HT-29 (cell line): ENCODE measurements at regions not wholly inside any gene's neighbourhood (a gene's known extent, or its start where the extent isn't known, plus 50 kb on each side); places are given as distances from the start of the nearest gene placed in this dataset.
A peak's percentile ranks its signal among the peaks of the same experiment; 100 is the strongest.

Experiments
- DNase-seq: peaks from one replicate; pipeline ENCODE4 v3.0.0-alpha.2; 2015; ENCODE audit warnings: low spot score

DNA sequence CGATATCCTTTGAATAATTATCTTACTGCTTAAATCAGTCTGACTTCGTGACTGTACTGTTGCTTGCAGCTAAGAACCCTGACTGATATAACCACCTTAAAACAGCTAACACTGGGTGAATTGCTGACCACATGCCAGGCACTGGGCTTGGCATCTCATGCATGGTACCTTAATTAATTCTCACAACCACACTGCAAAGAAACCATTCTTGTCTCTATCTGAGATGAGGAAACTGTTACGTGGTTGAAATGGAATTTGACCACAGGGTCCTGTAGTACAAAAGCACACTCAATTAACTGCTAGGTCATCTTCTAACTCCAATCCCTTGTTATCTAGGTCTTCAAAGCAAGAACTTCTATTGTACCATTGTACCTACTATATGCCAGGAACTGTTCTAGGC lies 92.7 kb upstream of the PRICKLE2 start:
- DNase-seq: no peak

DNA sequence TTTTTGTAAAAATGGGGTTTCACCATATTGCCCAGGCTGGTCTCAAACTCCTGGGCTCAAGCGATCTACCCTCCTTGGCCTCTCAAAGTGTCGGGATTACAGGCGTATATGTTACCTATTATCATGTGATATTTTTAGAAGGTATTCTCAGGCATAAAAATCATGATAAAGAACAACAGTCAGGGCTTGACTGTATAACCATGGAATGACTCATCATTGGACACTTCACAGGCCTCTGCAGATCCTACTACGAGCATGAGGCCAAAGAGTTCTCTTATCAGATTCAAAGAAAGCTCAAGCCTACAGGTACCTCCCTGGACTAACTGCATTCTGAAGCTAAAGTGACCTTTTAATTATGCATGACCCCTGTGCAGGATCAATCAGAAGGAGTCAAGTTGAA lies 91.7 kb upstream of the PRICKLE2 start:
- DNase-seq: peak; percentile 7

DNA sequence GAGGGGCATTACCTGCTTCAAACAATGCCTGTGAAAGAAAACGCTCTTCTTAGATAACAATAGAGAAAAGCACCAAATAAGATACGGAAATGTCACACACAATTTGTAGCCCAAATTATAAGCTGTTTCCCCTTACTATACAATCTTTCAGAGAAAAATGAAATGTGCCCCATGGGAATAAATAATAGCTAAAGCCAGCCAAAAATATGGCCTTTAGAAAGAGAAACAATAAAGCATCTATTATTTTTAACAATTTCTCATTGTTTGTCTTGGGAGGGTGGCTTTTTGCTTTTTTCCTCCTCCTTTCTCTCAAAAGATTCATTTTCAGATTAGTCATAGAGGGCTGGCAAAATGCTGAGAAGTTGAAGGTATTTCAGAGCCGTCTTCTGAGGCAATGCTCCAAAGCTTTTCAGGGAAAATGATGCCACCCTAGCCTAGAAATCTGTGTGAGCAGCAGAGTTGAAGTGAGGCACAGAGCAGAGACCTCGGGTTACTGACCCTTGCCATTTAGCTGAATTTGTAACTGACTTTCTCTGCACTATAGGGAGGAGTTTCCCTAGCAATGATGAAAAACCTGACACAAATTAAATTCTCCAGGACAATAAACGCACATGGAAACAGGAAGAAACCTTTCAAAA lies 86.3 kb upstream of the PRICKLE2 start:
- no peak for DNase-seq

DNA sequence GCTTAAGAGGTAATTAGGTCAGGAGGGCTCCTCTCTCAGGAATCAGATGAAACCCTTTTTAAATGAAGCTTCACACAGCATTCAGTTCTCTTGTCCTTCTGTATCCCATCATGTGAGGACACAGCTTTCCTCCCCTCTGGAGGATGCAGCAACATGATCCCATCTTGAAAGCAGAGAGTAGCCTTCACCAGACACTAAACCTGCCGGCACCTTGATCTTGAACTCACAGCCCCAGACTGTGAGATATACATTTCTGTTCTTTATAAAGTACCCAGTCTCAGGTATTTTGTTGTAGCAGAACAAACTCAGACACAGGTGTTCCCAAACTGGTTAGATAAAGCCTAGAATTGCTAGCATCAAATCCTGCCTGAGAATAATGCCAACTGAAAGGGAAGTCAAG lies 83.7 kb upstream of the PRICKLE2 start:
- no peak for DNase-seq

DNA sequence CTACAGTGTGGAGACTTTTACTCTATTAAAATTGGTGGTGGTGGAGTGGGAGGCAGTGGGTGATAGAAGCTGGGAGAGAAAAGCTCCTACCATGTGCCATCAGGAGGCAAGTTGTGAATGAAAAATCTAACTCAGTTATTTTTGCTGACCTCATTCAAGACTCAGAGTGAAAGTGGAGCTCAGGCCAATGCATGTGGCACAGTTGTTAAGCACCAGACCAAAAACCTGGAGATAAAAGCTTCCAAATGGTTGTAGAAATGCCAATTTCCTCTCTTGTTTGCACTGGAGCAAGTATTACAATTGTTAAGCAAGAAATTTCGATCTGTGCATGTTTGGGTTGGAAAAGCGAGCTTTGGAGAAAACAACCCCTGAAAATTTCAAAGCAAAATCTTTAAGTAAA lies 81.5 kb upstream of the PRICKLE2 start:
- no peak for DNase-seq

DNA sequence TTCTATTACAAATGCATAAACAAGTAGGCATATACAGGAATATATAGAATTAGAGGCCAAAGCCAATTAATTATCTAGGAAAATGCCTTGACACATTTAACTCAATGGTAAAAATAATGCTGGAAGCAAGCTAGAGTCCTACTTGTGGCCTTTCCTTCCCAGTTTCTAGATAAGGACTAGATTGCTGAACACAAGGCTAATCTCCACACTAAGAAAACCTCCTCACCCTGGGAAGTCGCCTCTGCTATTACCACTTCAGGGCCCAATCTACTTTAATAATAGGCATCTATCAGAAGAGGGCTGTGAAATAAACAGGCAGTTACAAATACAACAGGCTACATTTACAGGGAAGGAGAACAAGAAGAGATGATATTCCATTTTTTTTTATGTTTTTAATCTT lies 80.5 kb upstream of the PRICKLE2 start:
- DNase-seq: no peak

DNA sequence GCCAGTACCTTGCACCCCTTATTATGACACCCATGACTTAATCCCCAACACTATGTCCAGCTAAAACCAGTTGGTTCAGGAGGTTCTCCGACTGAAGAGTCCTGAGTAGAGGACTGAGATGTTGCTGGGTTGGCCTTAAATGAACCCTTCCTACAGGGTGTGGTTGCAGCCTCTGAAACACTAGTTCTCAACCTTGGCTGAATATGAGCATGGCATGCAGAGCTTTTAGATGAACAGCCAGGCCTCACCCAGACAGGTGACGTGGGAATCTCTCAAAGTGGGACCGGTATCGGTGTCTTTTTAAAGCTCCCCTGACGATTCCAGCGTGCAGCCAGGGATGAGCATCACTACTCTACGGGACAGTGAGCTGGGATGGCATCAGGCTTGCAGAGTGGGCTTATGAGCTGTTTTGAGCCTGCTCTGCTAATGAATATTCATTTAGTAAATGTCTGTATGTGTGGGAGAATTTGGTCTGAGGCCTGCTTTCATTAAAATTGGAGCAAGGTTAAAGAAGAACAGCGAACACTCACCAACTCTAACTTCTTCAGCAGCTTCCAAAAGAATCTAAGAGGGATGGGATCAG lies 79.7 kb upstream of the PRICKLE2 start:
- no peak for DNase-seq

DNA sequence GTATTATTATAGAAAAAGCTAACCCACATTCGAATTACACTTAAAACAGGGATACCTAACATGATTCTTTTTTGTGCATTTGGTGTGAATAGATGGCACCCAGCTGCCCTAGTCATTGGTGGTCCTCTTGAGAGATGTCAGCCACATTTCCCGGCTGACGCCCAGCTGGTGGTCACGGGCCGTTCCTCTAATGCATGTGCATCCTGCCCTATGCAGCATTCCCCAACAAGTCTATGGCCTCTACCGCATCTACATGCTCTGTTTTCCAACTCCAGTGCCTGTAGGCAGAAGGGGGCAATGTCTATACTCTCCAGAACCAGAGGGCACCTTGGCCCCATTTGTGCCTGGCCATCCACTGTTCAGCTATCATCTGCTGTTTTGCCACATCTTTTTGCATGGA lies 78.6 kb upstream of the PRICKLE2 start:
- no peak for DNase-seq

DNA sequence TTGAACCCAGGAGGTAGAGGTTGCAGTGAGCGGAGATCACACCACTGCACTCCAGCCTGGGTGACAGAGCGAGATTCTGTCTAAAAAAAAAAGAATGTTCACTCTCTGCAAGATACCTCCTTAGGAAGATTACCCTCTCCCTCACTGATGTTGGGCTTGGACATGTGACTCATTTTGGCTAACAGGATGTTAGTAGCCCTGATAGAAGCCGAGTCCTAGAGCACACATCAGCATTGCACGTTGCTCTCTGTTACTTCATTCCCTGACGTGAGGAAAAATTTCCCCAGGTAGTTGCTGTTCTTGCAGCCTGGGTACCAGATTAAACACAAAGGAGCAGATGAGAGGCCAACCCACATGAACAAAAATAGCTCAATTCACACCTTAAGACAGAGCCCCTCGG lies 78.1 kb upstream of the PRICKLE2 start:
- no peak for DNase-seq

DNA sequence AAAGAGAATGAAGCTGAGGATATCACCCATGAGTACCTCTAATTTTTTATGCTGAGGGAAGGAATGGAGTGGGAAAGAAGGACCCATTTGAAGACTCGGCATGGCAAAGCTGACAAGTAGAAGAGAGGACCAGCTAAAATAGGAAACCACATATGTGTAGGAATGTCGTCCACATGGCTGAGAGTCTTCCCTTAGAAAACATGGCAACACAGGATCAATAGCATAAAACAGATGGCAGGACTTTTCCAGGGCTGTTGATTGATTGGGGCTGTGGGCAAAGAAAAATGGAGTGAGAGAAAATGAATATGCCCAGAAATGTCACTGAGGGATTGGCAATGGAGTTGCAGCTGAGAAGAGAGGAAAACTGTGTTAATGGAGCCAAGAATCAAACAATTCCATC lies 76.2 kb upstream of the PRICKLE2 start:
- no peak for DNase-seq

DNA sequence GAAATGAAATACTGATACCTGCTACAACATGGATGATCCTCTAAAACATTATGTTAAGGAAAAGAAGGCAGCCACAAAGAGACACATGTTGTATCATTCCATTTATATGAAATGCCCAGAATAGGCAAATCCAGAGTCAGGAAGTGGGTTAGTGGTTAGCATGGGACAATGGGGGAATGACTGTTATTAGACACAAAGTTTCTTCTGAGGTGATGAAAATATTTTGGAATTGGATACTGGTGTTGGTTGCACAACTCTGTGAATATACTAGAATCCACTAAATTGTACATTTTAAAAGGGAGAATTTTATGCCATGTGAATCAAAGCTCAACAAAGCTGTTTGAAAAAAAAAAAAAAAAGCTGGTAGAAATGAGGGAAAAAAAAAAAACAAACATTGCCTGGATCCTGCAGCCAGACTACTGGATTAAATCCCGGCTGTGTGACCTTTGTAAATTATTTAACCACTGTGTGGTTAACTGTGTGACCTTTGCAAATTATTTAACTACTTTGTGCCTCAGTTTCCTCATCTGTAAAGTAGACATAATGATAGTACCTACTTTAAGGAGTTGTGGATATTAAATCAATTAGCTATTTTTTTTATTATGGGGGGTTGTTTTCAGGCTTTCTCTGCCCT lies 75.6 kb upstream of the PRICKLE2 start:
- no peak for DNase-seq

DNA sequence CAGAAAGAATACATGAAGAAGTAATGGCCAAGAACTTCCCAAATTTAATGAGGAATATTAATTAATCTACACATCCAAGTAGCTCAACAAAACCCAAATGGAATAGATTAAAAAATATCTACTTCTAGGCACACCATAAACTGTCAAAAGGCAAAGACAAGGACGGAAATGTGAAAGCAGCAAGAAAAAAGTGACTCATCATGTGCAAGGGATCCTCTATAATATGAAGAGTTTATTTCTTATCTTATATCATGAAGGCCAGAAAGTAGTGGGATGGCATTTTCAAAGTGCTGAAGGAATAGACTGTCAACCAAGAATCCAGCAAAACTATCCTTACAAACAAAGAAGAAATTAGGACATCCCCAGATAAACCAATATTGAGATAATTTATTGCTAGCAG lies 73.9 kb upstream of the PRICKLE2 start:
- no peak for DNase-seq

DNA sequence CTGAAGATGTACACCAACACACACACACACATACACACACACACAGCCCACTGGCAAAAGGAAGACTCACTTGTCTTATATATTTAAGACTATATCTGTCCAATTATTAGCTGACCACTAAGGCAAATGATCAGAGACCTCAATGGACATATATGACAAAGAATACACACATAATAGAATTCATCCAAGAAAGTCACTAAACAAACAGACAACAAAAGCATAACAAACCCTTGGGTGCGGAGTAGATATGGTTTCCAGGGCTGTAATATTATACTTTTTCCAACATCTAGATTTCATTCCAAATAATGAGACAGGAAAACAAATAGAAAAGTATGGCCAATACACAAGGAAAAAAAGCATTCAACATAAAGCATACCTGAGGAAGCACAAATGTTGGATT lies 72.3 kb upstream of the PRICKLE2 start:
- no peak for DNase-seq

DNA sequence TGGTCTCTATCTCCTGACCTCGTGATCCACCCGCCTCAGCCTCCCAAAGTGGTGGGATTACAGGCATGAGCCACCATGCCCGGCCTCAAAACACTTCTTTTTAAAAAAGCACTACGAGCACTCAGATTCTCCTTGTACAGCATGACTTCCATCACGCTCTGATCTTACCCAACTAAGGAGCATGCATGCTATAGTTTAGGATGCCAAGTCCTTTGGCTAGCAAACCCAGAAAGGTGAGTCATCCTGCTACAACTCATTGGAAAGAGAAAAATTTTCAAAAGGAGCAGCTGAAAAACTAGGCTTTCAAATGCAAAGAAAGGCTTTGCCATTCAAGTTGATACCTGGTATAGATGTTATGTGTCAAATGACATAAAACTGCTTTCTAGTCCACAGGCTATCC lies 70.3 kb upstream of the PRICKLE2 start:
- no peak for DNase-seq

DNA sequence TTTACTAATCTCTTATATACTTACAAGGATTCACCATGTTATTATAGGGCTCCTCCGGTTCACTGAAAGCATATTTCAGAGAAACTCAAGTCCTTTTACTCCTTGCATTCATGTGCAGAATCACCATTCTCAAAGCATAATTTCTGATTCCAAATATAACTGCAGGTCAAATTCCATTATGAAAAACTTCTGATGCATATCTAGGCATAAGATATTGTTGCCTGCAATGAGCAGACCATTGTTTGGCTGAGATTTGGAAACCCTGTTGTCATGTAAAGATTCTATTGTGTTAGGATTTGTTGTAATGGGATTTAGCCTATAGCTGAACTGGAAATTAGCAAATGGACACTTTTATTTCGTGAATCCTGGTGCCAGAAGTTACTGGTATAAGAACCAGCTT lies 69.5 kb upstream of the PRICKLE2 start:
- DNase-seq: no peak

DNA sequence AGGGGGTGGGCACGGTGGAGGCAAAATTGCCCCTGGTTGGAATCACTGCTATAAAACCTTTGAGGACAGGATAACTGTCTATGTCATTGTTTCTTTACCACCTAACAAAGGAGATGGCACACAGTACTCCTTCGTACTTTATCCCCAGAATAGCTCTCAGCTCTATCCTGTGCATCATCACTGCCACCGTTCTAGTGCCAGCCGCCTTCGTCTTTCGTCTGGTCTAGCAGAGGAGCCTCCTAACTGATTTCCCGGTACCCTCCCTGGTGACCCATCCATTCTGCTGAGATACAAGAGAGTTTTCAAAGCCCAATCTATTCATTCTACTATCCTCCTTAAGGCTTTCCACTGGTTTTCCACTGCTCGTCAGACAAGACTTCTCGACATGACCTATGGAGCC lies 67.9 kb upstream of the PRICKLE2 start:
- no peak for DNase-seq

DNA sequence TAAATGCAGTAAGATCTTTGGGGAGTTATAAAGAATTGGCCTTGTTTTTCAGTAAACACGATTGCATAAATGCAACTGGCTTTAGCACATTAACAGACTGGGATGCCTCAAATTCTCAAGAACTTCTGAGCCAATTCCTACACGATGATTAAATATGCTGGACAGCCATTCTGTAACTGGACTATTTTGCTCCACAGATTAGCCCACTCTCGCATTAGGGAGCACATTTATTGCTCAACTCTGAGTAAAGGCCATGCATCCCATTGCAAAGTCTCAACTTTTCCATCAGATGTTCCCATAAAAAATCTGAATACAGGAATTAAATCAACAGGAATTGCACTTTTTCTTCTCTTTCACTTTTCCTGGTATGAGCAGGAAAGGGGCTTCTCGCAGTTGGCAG lies 66.7 kb upstream of the PRICKLE2 start:
- DNase-seq: no peak

DNA sequence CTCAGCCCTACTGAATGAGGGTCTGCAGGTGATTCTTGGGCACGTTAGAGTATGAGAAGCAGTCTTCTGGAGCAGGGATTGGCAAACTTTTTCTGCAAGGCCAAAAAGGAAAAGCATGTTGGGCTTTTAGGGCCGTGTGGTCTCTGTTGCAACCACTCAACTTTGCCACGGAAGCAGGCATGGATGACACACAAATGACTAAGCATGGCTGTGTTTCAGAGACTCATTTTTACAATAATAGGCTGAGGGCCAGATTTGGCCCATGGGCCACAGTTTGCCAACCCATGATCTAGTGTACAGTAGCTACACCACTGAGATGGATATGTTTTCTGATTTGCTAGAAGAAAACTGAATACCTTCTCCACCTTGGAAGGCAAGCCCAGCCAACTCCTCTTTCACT lies 66.1 kb upstream of the PRICKLE2 start:
- DNase-seq: peak; percentile 1

DNA sequence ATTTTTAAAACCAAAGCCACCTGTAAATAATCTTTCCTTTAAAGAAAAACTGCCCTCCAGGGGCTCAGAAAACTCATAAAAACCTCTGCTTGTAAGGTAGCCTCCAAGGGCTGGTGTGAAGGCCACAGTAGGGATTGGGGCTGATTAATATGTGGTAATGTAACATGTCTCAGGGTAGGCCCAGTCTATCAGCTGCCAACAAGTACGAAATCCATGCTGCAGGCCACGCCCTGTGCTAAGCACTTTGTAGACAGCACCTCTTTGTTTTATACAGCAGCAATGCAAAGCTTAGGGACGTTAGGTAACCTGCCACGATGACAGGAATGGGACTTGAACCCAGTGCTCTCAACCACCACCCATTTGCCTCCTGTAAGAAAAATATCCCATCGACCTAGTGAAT lies 65.6 kb upstream of the PRICKLE2 start:
- no peak for DNase-seq

DNA sequence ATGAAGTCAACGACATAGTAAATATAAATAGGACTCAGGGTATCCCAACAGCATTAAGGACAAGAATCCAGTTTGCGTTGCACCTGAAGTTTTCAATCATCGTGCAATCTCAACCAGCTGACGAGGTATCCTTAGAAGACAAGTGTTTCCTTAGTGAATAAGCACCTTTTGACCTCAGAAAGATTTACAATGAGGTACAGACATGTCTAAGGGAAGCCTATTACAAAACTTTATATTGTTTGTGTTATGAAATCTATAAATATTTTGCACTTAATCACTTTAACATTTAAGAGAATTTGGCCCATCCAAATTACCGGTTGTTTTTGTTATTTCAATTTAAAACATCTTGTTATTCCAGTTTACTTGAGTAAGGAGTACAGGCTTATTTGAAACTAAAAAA lies 64.9 kb upstream of the PRICKLE2 start:
- no peak for DNase-seq

DNA sequence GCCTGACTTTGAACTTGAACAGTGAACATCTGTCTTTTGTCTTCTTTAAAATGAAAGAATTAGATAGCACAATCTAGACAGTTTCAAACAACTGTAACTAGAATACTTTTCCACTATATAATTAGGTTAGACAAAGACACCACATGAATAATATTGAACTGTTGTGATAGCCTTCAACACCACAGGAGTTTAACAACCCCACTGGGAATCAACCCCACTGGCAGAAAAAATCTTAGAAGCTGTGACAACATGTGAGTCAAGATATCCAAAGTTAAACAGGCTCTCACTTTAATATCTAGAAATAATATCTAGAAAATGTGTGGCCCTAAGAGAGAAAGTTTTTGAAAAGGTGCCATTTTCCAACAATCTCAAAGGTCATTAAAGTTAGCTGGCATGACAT lies 64.4 kb upstream of the PRICKLE2 start:
- DNase-seq: no peak

DNA sequence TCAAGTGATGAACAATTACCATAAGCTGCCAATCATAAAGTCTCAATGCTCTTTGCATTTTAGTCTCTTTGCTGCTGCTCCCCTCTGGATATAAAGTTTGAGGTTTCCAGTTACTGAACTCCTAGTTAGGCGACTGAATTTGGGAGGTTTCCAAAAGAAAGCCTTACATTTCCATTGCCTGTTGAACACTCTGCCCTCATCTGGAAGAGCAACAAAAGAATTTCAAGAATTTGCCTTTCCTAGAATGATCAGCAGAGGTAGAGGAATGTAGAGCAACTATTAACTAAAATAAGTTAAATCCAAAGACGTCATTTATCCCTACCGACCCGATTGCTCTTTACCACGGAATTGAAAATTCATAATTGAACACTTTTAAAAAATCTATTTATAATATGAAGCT lies 53.4 kb upstream of the PRICKLE2 start:
- no peak for DNase-seq

DNA sequence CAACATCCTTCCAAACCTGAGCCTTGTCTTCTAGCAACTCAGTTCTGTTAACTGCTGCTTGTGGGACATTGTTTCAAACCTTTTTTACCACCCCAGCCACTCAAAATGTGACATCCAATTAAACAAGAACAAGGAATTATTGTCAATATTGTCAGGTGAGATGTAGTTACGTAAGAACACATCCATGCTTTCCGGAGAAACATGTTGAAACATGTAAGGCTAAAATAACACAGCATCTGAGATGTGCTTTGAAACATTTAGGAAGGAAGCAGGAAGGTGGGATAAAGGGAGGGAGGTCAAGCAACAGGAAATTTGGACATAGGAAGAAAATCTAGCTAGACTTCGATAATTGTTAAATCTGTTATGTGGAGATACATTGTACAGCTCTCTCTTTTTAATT lies 50.9 kb upstream of the PRICKLE2 start:
- no peak for DNase-seq
